ENCODE measurements at regions not wholly inside any gene's neighbourhood (a gene's known extent, or its start where the extent isn't known, plus 50 kb on each side); places are given as distances from the start of the nearest gene placed in this dataset.

DNA sequence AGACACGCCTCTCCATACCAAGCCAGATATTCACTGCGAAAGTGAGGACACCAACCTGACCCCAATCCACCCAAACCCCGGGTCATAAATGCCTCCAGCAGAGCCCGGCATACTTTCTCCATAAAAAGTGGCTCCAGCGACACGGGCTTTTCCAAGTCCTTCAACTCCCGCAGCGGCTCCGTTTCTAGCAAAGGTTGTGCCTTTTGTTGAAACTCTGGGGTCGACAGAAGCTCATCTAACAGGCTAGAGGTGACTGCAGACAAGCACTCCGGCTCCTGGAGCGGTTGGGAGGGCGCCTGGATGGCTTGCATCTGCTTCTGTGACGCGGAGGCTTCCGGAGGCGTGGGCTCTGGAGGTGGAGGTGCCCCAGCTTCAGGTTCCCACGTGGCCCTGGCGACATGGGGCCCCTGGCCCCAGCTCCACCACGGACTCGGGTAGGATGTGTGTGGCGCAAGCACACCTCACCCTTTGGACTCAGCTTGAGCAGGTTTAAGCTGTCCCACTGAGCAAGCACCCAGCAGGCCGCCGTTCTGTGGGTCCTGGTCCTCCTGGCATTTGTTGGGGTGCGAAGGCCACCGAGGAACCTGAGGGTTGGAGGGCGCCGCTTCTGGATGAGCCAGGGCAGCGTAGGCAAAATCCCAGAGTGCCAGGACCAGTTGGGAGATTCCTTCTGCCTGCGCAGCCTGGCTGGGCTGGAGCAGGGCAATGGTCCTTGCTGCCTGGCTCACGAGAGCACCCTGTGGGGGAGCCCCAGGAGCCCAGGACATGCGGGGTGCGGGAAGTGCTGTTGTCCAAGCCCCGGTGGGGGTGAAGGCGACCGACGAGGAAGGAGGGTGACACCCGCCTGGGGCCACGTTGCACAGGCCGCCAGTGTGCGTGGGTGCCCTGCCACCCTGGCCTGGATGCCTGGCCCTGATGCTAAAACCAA lies 186.3 kb downstream of the ALG10 start:
- TF ChIP-seq, protein P1, sequence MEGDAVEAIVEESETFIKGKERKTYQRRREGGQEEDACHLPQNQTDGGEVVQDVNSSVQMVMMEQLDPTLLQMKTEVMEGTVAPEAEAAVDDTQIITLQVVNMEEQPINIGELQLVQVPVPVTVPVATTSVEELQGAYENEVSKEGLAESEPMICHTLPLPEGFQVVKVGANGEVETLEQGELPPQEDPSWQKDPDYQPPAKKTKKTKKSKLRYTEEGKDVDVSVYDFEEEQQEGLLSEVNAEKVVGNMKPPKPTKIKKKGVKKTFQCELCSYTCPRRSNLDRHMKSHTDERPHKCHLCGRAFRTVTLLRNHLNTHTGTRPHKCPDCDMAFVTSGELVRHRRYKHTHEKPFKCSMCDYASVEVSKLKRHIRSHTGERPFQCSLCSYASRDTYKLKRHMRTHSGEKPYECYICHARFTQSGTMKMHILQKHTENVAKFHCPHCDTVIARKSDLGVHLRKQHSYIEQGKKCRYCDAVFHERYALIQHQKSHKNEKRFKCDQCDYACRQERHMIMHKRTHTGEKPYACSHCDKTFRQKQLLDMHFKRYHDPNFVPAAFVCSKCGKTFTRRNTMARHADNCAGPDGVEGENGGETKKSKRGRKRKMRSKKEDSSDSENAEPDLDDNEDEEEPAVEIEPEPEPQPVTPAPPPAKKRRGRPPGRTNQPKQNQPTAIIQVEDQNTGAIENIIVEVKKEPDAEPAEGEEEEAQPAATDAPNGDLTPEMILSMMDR (conservative IDR thresholded peaks at IDR 0.05) = no peak
- no peak overlapping the region for H3K27ac ChIP-seq

DNA sequence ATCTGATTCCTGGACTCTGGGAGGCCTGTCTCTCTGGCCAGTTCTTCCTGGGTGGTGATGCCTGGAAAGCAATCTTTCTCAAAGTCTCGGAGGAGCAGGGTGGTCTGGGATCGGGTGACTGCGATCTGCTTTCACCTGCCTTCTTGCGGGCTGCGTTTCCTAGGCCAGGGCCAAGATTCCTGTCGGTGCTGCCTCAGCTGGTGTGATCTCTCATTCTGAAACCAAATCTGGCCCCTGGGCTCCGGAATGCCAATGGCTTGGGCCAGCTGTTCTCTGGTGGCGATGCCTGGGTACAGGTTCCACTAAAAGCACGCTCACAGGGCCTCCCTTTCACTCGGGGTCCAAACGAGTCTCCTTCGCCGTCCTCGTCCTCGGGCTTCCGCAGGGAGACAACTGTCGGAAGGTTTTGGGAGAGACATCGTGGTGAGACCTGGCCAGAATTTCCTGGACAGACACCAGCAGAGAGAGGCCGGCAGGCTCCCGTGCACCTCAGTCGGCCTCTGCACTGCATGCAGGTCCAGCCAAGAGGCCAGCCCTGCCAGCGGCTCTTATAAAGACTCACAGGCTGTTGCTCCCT lies 187.1 kb downstream of the ALG10 start:
- no peak overlapping the region for H3K27ac ChIP-seq
- TF ChIP-seq, protein P1 (conservative IDR thresholded peaks at IDR 0.05) = no peak

DNA sequence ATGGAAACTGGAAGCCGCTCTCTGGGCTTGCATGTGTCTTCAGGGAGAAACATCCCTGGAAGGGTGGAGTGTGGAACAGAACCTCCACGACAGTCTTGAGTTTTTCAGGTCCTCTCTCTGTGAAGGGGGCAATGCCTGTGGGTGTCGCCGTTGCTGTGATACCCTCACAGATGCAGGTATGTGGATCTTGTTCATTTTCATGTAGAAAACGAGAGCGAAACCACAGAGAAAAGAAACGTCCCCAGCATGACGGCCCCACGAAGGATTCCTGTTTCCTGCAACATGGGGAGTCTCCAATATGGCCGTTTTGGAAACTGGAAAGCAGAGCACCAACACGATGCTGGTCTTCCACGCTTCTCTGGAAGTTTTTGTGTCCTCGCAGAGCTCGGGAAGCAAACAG lies 187.9 kb downstream of the ALG10 start:
- H3K27ac ChIP-seq = no peak overlapping the region
- TF ChIP-seq, protein P1 (conservative IDR thresholded peaks at IDR 0.05) = no peak

DNA sequence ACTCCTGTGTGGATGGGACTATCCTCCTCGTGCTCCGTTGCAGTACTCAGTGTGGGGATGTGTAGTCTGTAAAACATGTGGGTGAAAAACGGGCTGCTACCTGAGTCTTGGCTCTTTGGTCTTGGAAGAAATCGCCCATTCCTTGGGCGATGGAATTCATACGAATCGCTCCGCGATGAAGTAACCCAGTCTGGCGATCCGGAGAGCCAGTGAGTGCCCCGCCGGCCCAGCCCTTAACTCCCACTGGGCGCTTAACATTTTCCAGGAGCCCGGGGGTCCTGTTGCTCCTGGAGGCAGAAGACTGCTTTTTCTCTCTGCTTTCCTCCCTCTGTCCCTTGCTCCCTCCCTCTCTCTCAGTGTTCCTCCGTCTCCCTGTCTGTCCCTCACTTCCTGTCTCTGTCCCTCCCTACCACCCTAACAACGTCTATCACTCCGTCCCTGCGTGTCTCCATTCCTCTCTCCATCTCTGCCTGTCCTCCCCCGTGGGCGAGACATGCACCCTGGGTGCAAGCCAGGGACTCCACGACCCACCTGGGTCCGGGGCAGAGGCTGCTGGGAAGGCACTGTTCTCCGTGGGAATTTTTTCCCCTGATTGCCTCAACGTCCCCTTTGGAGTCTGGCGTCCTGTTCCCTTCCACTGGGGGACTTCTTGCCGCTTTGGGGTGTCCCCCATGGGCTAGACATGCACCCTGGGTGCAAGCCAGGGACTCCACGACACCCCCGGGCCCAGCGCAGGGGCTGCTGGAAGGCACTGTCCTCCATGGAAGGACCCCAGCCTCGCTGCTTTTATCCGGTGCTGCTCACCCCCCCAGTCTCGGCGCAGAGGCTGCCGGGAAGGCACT lies 188.6 kb downstream of the ALG10 start:
- no peak overlapping the region for H3K27ac ChIP-seq
- TF ChIP-seq, protein P1 (conservative IDR thresholded peaks at IDR 0.05) = no peak

DNA sequence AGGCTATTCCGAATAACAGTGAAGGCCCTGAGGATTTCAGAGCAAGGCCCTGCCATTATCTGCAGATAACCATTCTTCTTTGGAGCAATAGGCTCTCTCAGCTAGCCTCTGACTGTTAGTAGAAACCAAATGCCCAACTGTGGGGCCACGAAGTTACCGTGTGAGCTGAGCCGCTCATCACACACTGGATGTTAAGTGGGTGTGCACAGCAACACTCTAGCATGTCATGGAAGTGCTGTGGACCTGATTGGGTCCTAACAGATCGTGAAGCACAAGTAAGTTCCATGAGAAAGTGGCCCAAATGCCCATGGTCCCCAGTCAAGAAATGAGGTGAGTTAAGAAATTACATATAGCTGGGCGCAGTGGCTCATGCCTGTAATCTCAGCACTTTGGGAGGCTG lies 190.4 kb downstream of the ALG10 start:
- TF ChIP-seq, protein P1 (conservative IDR thresholded peaks at IDR 0.05) = no peak

DNA sequence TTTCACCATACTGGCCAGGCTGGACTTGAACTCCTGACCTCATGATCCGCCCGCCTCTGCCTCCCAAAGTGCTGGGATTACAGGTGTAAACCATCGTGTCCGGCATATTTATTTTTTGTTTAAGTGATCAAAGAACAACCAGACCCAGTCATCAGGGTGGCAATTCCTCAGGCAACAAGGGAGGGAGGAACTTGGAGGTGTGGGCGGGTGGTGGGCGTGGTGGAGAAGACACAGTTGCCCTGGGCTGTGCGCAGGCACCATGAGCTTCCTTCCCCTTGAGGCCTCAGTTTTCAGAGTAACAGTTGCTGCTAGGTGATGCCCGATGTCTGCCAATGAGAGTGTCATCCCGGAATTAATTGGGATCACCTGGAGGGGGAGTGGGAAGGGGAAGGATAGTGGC lies 191.7 kb downstream of the ALG10 start:
- no peak overlapping the region for H3K27ac ChIP-seq
- TF ChIP-seq, protein P1 (conservative IDR thresholded peaks at IDR 0.05) = no peak

More for the DNA sequence above, 190.4 kb downstream of the ALG10 start:
- no peak overlapping the region for H3K27ac ChIP-seq

All from VCaP (cell line).